ENCODE measurements at regions not wholly inside any gene's neighbourhood (a gene's known extent, or its start where the extent isn't known, plus 50 kb on each side); places are given as distances from the start of the nearest gene placed in this dataset.

DNA sequence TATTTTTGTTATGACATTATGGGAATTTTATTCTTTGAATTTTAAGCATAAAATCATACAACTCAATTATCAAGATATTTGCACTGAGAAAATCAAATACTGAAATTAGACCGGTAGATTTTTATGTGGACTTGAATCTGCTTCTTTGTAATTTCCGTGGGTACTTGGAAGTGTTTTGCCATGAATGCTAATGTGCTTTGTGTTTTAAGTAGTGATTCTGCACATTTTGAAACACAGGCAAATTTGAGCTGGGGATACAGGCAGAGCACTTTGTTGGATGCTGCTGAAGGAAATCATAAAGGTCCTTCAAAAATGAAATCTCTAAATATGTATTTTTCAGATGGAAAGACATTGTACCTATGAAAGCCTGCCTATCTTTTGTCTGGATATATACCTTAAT is 446.3 kb upstream of the POU3F3 start:
- in situ Hi-C loops (cut with MboI; ENCODE audit: low pct_unique_long_range_greater_than_20kb, low sequenced_read_pairs, unreplicated experiment) = no loop called here
- no peak for DNase-seq (ENCODE audit: low spot score)
- TF ChIP-seq CTCF (IDR thresholded peaks at IDR 0.05; ENCODE audit: extremely low read depth, insufficient read depth, missing control alignments) = no peak

GRCh38 chr2:104408266-104408665 is 445.6 kb upstream of the POU3F3 start:
- no peak for DNase-seq (ENCODE audit: low spot score)
- no peak for TF ChIP-seq CTCF (IDR thresholded peaks at IDR 0.05; ENCODE audit: extremely low read depth, insufficient read depth, missing control alignments)
- in situ Hi-C loops (cut with MboI; ENCODE audit: low pct_unique_long_range_greater_than_20kb, low sequenced_read_pairs, unreplicated experiment) = no loop called here

- no peak for TF ChIP-seq CTCF (IDR thresholded peaks at IDR 0.05; ENCODE audit: extremely low read depth, insufficient read depth, missing control alignments)
- no peak for DNase-seq (ENCODE audit: low spot score)
- in situ Hi-C loops (cut with MboI; ENCODE audit: low pct_unique_long_range_greater_than_20kb, low sequenced_read_pairs, unreplicated experiment) = no loop called here
Measured at GRCh38 chr2:104410136-104410535, 443.8 kb upstream of the POU3F3 start.

DNA sequence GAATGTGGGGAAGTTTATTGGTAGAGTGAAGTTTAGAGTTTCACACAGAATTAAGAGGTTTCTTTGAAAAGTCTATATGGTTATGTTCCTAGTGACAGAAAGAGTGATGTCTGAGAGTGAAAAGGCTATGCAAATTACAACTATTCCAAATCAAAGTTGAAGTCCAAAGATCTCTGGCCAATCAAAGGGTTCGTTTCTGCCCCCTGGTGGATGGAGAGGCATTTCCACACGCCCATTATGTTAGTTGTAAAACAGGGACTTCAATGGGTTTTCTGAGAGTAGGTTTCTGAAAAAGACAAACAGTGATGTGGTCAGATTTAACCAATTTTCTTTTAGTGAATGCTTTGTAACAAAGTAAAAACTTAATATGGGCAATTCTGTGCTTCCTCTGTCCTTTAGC is 441.5 kb upstream of the POU3F3 start:
- peak; percentile 60 for DNase-seq (ENCODE audit: low spot score)
- in situ Hi-C loops (cut with MboI; ENCODE audit: low pct_unique_long_range_greater_than_20kb, low sequenced_read_pairs, unreplicated experiment) = no loop called here
- peak; percentile 61 for TF ChIP-seq CTCF (IDR thresholded peaks at IDR 0.05; ENCODE audit: extremely low read depth, insufficient read depth, missing control alignments)

GRCh38 chr2:104413890-104414289 is 440.0 kb upstream of the POU3F3 start:
- in situ Hi-C loops (cut with MboI; ENCODE audit: low pct_unique_long_range_greater_than_20kb, low sequenced_read_pairs, unreplicated experiment) = no loop called here
- TF ChIP-seq CTCF (IDR thresholded peaks at IDR 0.05; ENCODE audit: extremely low read depth, insufficient read depth, missing control alignments) = no peak
- no peak for DNase-seq (ENCODE audit: low spot score)

GRCh38 chr2:104415284-104415683 is 438.6 kb upstream of the POU3F3 start:
- in situ Hi-C loops (cut with MboI; ENCODE audit: low pct_unique_long_range_greater_than_20kb, low sequenced_read_pairs, unreplicated experiment) = no loop called here

More at GRCh38 chr2:104415284-104415683, 438.6 kb upstream of the POU3F3 start:
- DNase-seq (ENCODE audit: low spot score) = no peak
- no peak for TF ChIP-seq CTCF (IDR thresholded peaks at IDR 0.05; ENCODE audit: extremely low read depth, insufficient read depth, missing control alignments)
